Calu3 (cell line): ENCODE measurements at regions not wholly inside any gene's neighbourhood (a gene's known extent, or its start where the extent isn't known, plus 50 kb on each side); places are given as distances from the start of the nearest gene placed in this dataset.

ENCODE experiments used
- BruUV-seq: library from RNA; stranded (reverse); fragments of 400-500 nt; replicated peaks from 2 replicates; lab custom pipeline; 2021; lab: Mats Ljungman, UMichigan
- CTCF ChIA-PET: fragments of 300-600 bp; sonication (Branson Sonifier 250); formaldehyde crosslinking; loops from one replicate; lab custom pipeline; 2022; ENCODE audit warnings: antibody characterized with exemption; lab: Charles Lee
- DNase-seq: peaks from one replicate; pipeline ENCODE4 v3.0.0; 2022
- H3K27ac Mint-ChIP-seq: one replicate; pipeline ENCODE4 v1.8.0; 2022; ENCODE audit warnings: mixed read lengths; ENCODE audit not compliant: unreplicated experiment
- H3K27me3 Mint-ChIP-seq: one replicate; pipeline ENCODE4 v1.8.0; 2022; ENCODE audit warnings: mixed read lengths; ENCODE audit not compliant: unreplicated experiment
- H3K36me3 Mint-ChIP-seq: one replicate; pipeline ENCODE4 v1.8.0; 2022; ENCODE audit warnings: mild to moderate bottlenecking, moderate library complexity, mixed read lengths; ENCODE audit not compliant: insufficient read depth, unreplicated experiment
- H3K4me1 Mint-ChIP-seq: one replicate; pipeline ENCODE4 v1.8.0; 2022; ENCODE audit warnings: mild to moderate bottlenecking, low read depth, mixed read lengths; ENCODE audit not compliant: unreplicated experiment
- H3K4me3 Mint-ChIP-seq: one replicate; pipeline ENCODE4 v1.8.0; 2022; ENCODE audit warnings: mild to moderate bottlenecking, low read depth, moderate library complexity, mixed read lengths; ENCODE audit not compliant: unreplicated experiment
- H3K9me3 Mint-ChIP-seq: one replicate; pipeline ENCODE4 v1.8.0; 2022; ENCODE audit warnings: low read depth, mixed read lengths; ENCODE audit not compliant: unreplicated experiment
- intact Hi-C: fragments of 100-400 bp; cut with micrococcal nuclease; formaldehyde crosslinking; loops from one replicate; pipeline ENCODE4 v1.10.0; 2022; ENCODE audit not compliant: unreplicated experiment
- TF ChIP-seq, protein P1 (sequence below): fragments of 200-600 bp; IDR thresholded peaks from one replicate; pipeline ENCODE4 v1.8.0; 2022; ENCODE audit warnings: antibody characterized with exemption; ENCODE audit not compliant: unreplicated experiment

DNA sequence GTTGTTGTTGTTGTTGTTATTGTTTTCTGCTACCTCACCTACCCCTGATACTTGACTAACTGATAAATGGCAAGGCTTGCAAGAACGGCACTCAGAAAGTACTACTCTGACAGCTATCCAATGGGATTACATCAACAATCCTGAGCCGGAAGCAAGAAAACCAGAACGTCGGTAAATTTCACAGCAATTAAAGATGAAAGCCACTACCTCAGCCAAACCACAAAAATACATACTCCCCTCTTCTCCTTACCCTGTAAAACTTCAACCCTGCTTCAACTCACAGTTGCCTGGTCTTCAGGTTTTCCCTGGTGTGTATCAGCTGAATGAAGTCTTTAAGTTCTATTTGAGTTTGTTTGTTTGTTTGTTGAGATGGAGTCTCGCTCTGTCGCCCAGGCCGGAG is 293.7 kb upstream of the RND3 start:
- Mint-ChIP-seq H3K4me1 (no peaks in the 10 kb centered on the region), H3K27ac (no peak overlapping the region), H3K27me3 (no peaks in the 10 kb centered on the region), H3K9me3 (no peaks in the 10 kb centered on the region), H3K36me3 (no peaks in the 10 kb centered on the region), H3K4me3 (no peak overlapping the region)
- CTCF ChIA-PET: no interaction called here
- TF ChIP-seq, protein P1, sequence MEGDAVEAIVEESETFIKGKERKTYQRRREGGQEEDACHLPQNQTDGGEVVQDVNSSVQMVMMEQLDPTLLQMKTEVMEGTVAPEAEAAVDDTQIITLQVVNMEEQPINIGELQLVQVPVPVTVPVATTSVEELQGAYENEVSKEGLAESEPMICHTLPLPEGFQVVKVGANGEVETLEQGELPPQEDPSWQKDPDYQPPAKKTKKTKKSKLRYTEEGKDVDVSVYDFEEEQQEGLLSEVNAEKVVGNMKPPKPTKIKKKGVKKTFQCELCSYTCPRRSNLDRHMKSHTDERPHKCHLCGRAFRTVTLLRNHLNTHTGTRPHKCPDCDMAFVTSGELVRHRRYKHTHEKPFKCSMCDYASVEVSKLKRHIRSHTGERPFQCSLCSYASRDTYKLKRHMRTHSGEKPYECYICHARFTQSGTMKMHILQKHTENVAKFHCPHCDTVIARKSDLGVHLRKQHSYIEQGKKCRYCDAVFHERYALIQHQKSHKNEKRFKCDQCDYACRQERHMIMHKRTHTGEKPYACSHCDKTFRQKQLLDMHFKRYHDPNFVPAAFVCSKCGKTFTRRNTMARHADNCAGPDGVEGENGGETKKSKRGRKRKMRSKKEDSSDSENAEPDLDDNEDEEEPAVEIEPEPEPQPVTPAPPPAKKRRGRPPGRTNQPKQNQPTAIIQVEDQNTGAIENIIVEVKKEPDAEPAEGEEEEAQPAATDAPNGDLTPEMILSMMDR: no peak
- intact Hi-C loops: no loop called here
- BruUV-seq: no TSS peak
- DNase-seq: no peak

DNA sequence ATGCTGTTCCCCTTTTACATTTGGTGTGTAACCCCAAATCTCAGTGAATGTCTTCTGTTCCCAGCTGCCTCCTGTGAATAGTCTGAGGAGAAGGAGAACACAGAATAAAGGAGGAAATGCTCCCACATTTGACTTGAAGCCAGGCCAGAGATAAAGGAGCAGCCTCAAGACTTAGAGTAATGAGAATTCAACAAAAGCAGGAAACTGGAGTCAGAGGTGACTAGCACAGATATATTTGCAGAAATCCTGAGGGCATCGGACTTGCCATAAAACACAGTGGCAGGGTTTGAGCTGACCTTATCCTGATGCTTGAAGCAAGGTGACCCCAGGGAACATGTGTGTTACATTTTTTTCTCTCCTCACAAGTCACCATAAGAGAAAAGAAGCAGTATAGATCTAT is 291.4 kb upstream of the RND3 start:
- H3K27me3 Mint-ChIP-seq: no peaks in the 10 kb centered on the region
- no peaks in the 10 kb centered on the region for H3K9me3 Mint-ChIP-seq
- H3K4me1 Mint-ChIP-seq: no peaks in the 10 kb centered on the region

DNA sequence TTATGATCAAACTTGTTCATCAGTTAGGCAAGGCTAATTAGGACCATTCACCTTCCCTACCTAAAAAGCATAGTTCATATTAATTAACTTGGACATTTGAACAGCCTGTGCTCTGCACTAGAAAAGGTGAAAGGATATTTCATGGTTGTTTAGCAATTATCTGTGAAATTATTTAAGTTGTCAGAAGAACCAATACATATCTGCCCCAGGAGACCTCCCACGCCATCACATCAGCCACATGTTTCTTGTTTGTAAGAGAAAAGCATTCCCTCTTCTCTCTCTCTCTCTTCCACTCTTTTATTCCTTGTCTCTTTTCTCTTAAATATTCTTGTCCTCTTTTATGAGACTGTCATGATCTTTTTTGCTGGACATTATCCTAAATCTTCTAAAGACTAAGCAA is 282.0 kb upstream of the RND3 start:
- intact Hi-C loops: no loop called here

More for the DNA sequence above, 291.4 kb upstream of the RND3 start:
- Mint-ChIP-seq H3K27ac (no peak overlapping the region), H3K4me3 (no peak overlapping the region), H3K36me3 (no peaks in the 10 kb centered on the region)
- TF ChIP-seq, protein P1: no peak
- no TSS peak for BruUV-seq
- DNase-seq: no peak
- intact Hi-C loops: no loop called here
- CTCF ChIA-PET: interaction anchor here (0.6 kb wide), 1 partner anchor 10 kb away, joined by 4 read pairs; no protein-coding TSS in a partner anchor

DNA sequence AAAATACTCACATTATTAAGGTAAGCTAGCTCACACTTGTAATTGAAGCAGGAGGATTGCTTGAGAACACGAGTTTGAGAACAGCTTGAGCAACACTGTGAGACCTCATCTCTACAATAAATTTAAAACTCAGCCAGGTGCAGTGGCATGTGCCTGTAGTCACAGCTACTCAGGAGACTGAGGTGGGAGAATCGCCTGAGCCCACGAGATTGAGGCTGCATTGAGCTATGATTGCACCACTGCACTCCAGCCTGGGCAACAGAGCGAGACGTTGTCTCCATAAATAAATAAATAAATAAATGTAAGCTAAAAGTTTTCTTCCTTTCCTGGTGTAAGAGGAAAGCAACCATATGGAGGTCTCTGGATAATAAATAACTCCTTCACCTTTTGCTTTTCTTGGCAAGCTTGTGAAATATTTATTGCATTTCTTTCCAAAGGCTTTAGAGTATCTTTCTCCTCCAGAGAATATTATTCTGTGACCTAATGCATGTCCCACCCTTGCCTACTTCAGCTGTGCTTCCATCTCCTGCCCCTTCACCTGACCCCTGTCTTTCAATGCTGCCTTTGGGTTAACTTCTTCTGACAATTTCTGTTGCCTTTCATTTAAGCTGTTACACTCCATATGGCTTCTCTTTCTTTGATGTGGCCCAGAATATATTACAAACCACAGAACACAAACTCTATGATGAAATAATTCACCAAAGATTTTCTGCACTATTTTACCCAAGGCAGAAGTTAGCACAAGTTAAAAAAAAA is 280.7 kb upstream of the RND3 start:
- Mint-ChIP-seq H3K4me1 (no peaks in the 10 kb centered on the region), H3K27ac (no peak overlapping the region), H3K9me3 (peaks cover 4% of the 10 kb centered on the region), H3K27me3 (no peaks in the 10 kb centered on the region), H3K36me3 (no peaks in the 10 kb centered on the region), H3K4me3 (no peak overlapping the region)
- CTCF ChIA-PET: no interaction called here
- no TSS peak for BruUV-seq
- intact Hi-C loops: no loop called here
- no peak for DNase-seq
- TF ChIP-seq, protein P1: no peak

More for the DNA sequence above, 282.0 kb upstream of the RND3 start:
- H3K27ac Mint-ChIP-seq: no peak overlapping the region
- no peaks in the 10 kb centered on the region for H3K4me1 Mint-ChIP-seq
- no TSS peak for BruUV-seq
- TF ChIP-seq, protein P1: no peak
- H3K9me3 Mint-ChIP-seq: peaks cover 2% of the 10 kb centered on the region
- no peak for DNase-seq
- CTCF ChIA-PET: interaction anchor here (0.5 to 0.7 kb wide), 2 partner anchors 9 to 27 kb away, joined by 3 to 4 read pairs; no protein-coding TSS in a partner anchor
- H3K4me3 Mint-ChIP-seq: no peak overlapping the region
- H3K36me3 Mint-ChIP-seq: no peaks in the 10 kb centered on the region
- no peaks in the 10 kb centered on the region for H3K27me3 Mint-ChIP-seq
